Heart left ventricle (tissue), 13 donors: ENCODE measurements at regions not wholly inside any gene's neighbourhood (a gene's known extent, or its start where the extent isn't known, plus 50 kb on each side); places are given as distances from the start of the nearest gene placed in this dataset.

Experiments used
- POLR2A ChIP-seq, 2 donors: fragments of 450-650 bp; IDR thresholded peaks; one replicate each; pipeline ENCODE4 v1.6.1; 2017; ENCODE audit warnings: antibody characterized with exemption in 2 of 2, mild to moderate bottlenecking in 2 of 2, moderate library complexity in 2 of 2
- TF ChIP-seq, protein P1 (sequence below), 12 donors: fragments of 200-600 bp; sonication (generic) in 4 of 12; IDR thresholded peaks; one replicate each; pipeline versions ENCODE4 v1.5.0 to v1.8.0; 2018 to 2022; ENCODE audit warnings: antibody characterized with exemption in 12 of 12, mild to moderate bottlenecking in 5 of 12
- donor health status: ischemic (EF 13 %, LVEDD 7.1; RV severe dilation, severe dysfunction).
- donor health status: DM: no; HTN: yes; CAD: no.
- donor health status: DM: no; HTN: no; CAD: no.
- donor health status: ischemic (EF 25% LVEDD 6.9; RV normal size, moderate dysfunction).
- donor health status: ischemic (EF 25% LVEDD 5.7; RV mildly dilated, moderate dysfunction).
- donor health status: ischemic (EF 35%, LVEDD 5.7; RV mildly dilated, moderate dysfunction).
- donor health status: nonischemic (EF 11% LVEDD 7.7; RV severe dilation, severe dysfunction).
- donor health status: DM: yes; HTN: yes; CAD: no.
- donor health status: PGD.
- donor health status: ischemic (EF 29% LVEDD 5.4; RV normal size, mild dysfunction).
- donor health status: nonischemic (EF 23%, LVEDD 6.1; RV moderate dilation, normal function).

DNA sequence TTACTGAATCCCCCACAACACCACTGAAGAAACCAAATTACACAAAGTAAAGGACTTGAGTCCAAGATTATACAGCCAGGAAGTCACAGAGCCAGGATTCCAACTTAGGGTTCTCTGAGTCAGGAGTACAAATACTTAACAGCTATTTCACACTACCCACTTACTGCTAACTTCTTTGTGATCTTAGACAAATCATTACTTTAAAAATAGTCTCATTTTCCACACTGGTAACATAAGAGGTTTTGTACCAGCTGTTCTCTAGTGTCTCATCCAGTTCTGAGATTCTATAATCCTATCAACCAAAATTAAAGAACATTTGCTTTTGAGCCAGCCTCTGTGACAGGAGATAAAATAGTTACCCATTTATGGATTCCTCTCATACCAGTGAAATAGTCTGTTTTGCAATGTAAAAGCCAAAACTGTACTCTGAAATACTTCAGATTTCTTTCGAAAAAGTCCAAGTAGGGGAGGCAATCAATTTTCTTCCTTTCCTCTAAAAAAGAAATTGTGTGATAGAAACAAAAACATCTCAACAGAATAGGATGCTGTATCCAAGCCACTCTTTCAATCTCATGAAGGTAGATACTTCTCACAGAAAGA lies 157.6 kb downstream of the LRATD1 start:
- TF ChIP-seq, protein P1, sequence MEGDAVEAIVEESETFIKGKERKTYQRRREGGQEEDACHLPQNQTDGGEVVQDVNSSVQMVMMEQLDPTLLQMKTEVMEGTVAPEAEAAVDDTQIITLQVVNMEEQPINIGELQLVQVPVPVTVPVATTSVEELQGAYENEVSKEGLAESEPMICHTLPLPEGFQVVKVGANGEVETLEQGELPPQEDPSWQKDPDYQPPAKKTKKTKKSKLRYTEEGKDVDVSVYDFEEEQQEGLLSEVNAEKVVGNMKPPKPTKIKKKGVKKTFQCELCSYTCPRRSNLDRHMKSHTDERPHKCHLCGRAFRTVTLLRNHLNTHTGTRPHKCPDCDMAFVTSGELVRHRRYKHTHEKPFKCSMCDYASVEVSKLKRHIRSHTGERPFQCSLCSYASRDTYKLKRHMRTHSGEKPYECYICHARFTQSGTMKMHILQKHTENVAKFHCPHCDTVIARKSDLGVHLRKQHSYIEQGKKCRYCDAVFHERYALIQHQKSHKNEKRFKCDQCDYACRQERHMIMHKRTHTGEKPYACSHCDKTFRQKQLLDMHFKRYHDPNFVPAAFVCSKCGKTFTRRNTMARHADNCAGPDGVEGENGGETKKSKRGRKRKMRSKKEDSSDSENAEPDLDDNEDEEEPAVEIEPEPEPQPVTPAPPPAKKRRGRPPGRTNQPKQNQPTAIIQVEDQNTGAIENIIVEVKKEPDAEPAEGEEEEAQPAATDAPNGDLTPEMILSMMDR (IDR thresholded peaks at IDR 0.05) = no peak
- no peak for TF ChIP-seq POLR2A (IDR thresholded peaks at IDR 0.05)
